Upper lobe of right lung (tissue), 1 donor: ENCODE measurements at regions not wholly inside any gene's neighbourhood (a gene's known extent, or its start where the extent isn't known, plus 50 kb on each side); places are given as distances from the start of the nearest gene placed in this dataset.

Experiments used
- ATAC-seq: fragments of 200-7000 bp; cut with Tn5 transposase; one replicate; pipeline ENCODE4 v1.9.1; 2020; ENCODE audit warnings: mild to moderate bottlenecking, moderate library complexity
- DNase-seq: peaks from one replicate; pipeline ENCODE4 v3.0.0-alpha.2; 2020
- H3K27ac ChIP-seq: fragments of 200-600 bp; one replicate; pipeline ENCODE4 v1.8.0; 2022
- H3K27me3 ChIP-seq: fragments of 200-600 bp; one replicate; pipeline ENCODE4 v1.8.0; 2022; ENCODE audit warnings: mild to moderate bottlenecking
- H3K36me3 ChIP-seq: fragments of 200-600 bp; one replicate; pipeline ENCODE4 v1.8.0; 2022
- H3K4me1 ChIP-seq: fragments of 200-600 bp; one replicate; pipeline ENCODE4 v1.8.0; 2022
- H3K4me3 ChIP-seq: fragments of 200-600 bp; one replicate; pipeline ENCODE4 v1.8.0; 2022; ENCODE audit warnings: mild to moderate bottlenecking
- H3K9me3 ChIP-seq: fragments of 200-600 bp; one replicate; pipeline ENCODE4 v1.8.0; 2022
- CTCF ChIP-seq: fragments of 200-600 bp; IDR thresholded peaks from one replicate; pipeline ENCODE4 v1.8.0; 2022; ENCODE audit warnings: antibody characterized with exemption
- intact Hi-C: fragments of 100-400 bp; cut with DNase I; formaldehyde crosslinking; loops from one replicate; pipeline ENCODE4 v1.11.0; 2022
- donor health status: DM: no; HTN: yes; CAD: no; lungs with severe emphysema.

- TF ChIP-seq CTCF: no peak
- Histone ChIP-seq H3K36me3 (no peaks in the 10 kb centered on the region), H3K4me3 (no peak overlapping the region), H3K9me3 (no peaks in the 10 kb centered on the region), H3K27ac (no peak overlapping the region), H3K27me3 (no peaks in the 10 kb centered on the region), H3K4me1 (no peaks in the 10 kb centered on the region)
- ATAC-seq: no peak
- intact Hi-C loops: no loop called here
- no peak for DNase-seq
Measured at GRCh38 chr10:20615395-20615794, 281.7 kb downstream of the NEBL start.

GRCh38 chr10:20614911-20615310, 282.2 kb downstream of the NEBL start:
- no peak for TF ChIP-seq CTCF
- intact Hi-C loops: no loop called here

GRCh38 chr10:20608503-20608902, 288.6 kb downstream of the NEBL start:
- Histone ChIP-seq H3K9me3 (no peaks in the 10 kb centered on the region), H3K4me1 (no peaks in the 10 kb centered on the region), H3K36me3 (no peaks in the 10 kb centered on the region), H3K4me3 (no peak overlapping the region), H3K27me3 (no peaks in the 10 kb centered on the region), H3K27ac (no peak overlapping the region)
- TF ChIP-seq CTCF: no peak
- no peak for DNase-seq
- intact Hi-C loops: no loop called here
- ATAC-seq: no peak

More at GRCh38 chr10:20614911-20615310, 282.2 kb downstream of the NEBL start:
- H3K27ac ChIP-seq: no peak overlapping the region
- H3K4me3 ChIP-seq: no peak overlapping the region
- no peak for ATAC-seq
- H3K36me3 ChIP-seq: no peaks in the 10 kb centered on the region
- no peaks in the 10 kb centered on the region for H3K4me1 ChIP-seq
- H3K9me3 ChIP-seq: no peaks in the 10 kb centered on the region
- H3K27me3 ChIP-seq: no peaks in the 10 kb centered on the region
- no peak for DNase-seq

GRCh38 chr10:20606985-20607384, 290.1 kb downstream of the NEBL start:
- Histone ChIP-seq H3K27me3 (no peaks in the 10 kb centered on the region), H3K4me3 (no peak overlapping the region), H3K9me3 (no peaks in the 10 kb centered on the region), H3K4me1 (no peaks in the 10 kb centered on the region), H3K36me3 (no peaks in the 10 kb centered on the region), H3K27ac (no peak overlapping the region)
- DNase-seq: no peak
- intact Hi-C loops: no loop called here
- no peak for TF ChIP-seq CTCF
- no peak for ATAC-seq

- intact Hi-C loops: no loop called here
- no peaks in the 10 kb centered on the region for H3K4me1 ChIP-seq
- no peaks in the 10 kb centered on the region for H3K9me3 ChIP-seq
- no peaks in the 10 kb centered on the region for H3K27me3 ChIP-seq
- ATAC-seq: no peak
- no peak overlapping the region for H3K4me3 ChIP-seq
- no peak overlapping the region for H3K27ac ChIP-seq
- no peak for TF ChIP-seq CTCF
- no peak for DNase-seq
- H3K36me3 ChIP-seq: no peaks in the 10 kb centered on the region
Measured at GRCh38 chr10:20601941-20602461, 295.1 kb downstream of the NEBL start.

GRCh38 chr10:20598590-20598989, 298.5 kb downstream of the NEBL start:
- H3K27me3 ChIP-seq: no peaks in the 10 kb centered on the region
- no peak for DNase-seq
- H3K36me3 ChIP-seq: no peaks in the 10 kb centered on the region
- H3K9me3 ChIP-seq: no peaks in the 10 kb centered on the region
- H3K4me3 ChIP-seq: no peak overlapping the region
- no peak overlapping the region for H3K27ac ChIP-seq
- H3K4me1 ChIP-seq: no peaks in the 10 kb centered on the region
- intact Hi-C loops: no loop called here
- ATAC-seq: peak; percentile 48
- TF ChIP-seq CTCF: no peak
